ENCODE measurements at regions not wholly inside any gene's neighbourhood (a gene's known extent, or its start where the extent isn't known, plus 50 kb on each side); places are given as distances from the start of the nearest gene placed in this dataset.

DNA sequence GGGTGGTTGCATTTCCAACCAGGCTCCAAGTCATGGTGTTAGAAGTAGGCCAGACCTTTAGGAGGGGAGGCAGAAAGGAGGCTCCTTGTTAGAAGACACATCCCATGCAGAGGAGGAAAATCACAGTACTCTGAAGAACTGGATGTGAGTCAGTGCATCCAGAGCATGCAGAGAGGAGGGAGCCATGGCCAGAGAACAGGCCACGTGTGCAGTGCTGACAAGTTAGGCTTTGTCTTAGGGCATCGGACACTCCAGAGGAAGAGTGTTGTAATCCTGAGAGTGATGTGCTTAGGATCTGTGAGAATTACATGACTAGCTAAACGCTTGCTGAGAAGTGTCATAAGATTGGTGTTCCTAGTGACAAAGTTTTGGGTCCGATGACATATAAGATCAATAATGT, 456.5 kb upstream of the THRB start (continued):
- TF ChIP-seq, protein P1, sequence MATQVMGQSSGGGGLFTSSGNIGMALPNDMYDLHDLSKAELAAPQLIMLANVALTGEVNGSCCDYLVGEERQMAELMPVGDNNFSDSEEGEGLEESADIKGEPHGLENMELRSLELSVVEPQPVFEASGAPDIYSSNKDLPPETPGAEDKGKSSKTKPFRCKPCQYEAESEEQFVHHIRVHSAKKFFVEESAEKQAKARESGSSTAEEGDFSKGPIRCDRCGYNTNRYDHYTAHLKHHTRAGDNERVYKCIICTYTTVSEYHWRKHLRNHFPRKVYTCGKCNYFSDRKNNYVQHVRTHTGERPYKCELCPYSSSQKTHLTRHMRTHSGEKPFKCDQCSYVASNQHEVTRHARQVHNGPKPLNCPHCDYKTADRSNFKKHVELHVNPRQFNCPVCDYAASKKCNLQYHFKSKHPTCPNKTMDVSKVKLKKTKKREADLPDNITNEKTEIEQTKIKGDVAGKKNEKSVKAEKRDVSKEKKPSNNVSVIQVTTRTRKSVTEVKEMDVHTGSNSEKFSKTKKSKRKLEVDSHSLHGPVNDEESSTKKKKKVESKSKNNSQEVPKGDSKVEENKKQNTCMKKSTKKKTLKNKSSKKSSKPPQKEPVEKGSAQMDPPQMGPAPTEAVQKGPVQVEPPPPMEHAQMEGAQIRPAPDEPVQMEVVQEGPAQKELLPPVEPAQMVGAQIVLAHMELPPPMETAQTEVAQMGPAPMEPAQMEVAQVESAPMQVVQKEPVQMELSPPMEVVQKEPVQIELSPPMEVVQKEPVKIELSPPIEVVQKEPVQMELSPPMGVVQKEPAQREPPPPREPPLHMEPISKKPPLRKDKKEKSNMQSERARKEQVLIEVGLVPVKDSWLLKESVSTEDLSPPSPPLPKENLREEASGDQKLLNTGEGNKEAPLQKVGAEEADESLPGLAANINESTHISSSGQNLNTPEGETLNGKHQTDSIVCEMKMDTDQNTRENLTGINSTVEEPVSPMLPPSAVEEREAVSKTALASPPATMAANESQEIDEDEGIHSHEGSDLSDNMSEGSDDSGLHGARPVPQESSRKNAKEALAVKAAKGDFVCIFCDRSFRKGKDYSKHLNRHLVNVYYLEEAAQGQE (IDR thresholded peaks at IDR 0.05; ENCODE audit: borderline replicate concordance): no peak
- TF ChIP-seq, protein P1 (CRISPR knock-in tag; IDR thresholded peaks at IDR 0.05; ENCODE audit: low read depth): no peak
- no peak for TF ChIP-seq PHB (CRISPR knock-in tag; IDR thresholded peaks at IDR 0.05)
- no peak for TF ChIP-seq MTA2 (IDR thresholded peaks at IDR 0.05; ENCODE audit: low read depth)

DNA sequence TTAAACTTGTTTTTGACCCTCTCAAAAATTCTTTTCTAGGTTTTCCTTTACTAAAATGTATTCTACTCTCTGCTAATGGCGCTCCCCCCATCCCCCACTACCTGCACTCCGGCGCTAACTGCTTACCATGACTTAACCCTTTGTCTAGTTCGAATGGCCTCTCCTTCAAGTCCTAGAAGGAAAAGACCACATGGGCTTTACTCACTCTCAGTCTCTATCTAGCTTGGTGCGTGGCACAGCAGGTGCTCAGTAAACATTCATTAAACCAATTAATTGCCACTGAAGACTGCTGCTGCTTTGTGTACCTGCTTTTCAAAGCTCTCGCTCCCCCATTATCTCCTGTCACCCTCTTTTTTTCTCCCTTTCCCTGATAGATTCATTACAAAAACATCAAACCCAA, 457.7 kb upstream of the THRB start:
- FAIRE-seq (no peak), ATAC-seq (no peak), DNase-seq (ENCODE audit: extremely low read depth in 1 of 4, low spot score in 3 of 4) (no peak)
- Histone ChIP-seq H3K36me3 (ENCODE audit: control insufficient read depth, insufficient read depth, low read length) (no peaks in the 10 kb centered on the region), H3K4me3 (no peak overlapping the region), H3K9ac (ENCODE audit: insufficient read depth in 1 of 2, low read depth in 2 of 2, low read length in 2 of 2) (no peak overlapping the region), H2AFZ (ENCODE audit: low read depth, low read length) (no peak overlapping the region), H3K4me2 (ENCODE audit: insufficient read depth, low read length) (no peak overlapping the region), H3K79me2 (ENCODE audit: control insufficient read depth, insufficient read depth, low read length) (no peaks in the 10 kb centered on the region), H3K27ac (ENCODE audit: extremely low read depth, low read depth, low read length) (no peak overlapping the region), H4K20me1 (replicated peaks; ENCODE audit: control insufficient read depth, insufficient read depth, low read length) (no peaks in the 10 kb centered on the region), H3K9me1 (ENCODE audit: control insufficient read depth, insufficient read depth, low read length) (no peaks in the 10 kb centered on the region), H3K4me1 (replicated peaks in 1 of 2; ENCODE audit: control insufficient read depth in 2 of 2, insufficient read depth in 2 of 2, low read length in 2 of 2) (no peaks in the 10 kb centered on the region), H3K27me3 (ENCODE audit: control insufficient read depth in 2 of 2, insufficient read depth in 2 of 2, low read length in 2 of 2) (no peaks in the 10 kb centered on the region), H3K9me3 (replicated peaks; ENCODE audit: control insufficient read depth, insufficient read depth, low read depth, low read length) (no peaks in the 10 kb centered on the region)
- BruUV-seq (replicated peaks): no TSS peak
- CTCF ChIA-PET (ENCODE audit: low intra/inter-chr PET ratio): no interaction called here
- WGBS (ENCODE audit: insufficient coverage, low coverage, missing lambda C conversion rate): under 1% methylated on average over 6 of the region's 6 CpGs
- POLR2A ChIA-PET: no interaction called here
- intact Hi-C loops (cut with micrococcal nuclease) (no loop called here), in situ Hi-C loops (cut with MboI) (no loop called here)
- TF ChIP-seq FOS (IDR thresholded peaks at IDR 0.05; ENCODE audit: extremely low read depth, insufficient read length) (no peak), RAD21 (CRISPR knock-in tag; conservative IDR thresholded peaks at IDR 0.05 in 1 of 2, IDR thresholded peaks at IDR 0.05 in 1 of 2) (no peak), CBFA2T3 (IDR thresholded peaks at IDR 0.05) (no peak), ZNF655 (CRISPR knock-in tag; IDR thresholded peaks at IDR 0.05) (no peak), ZNF174 (CRISPR knock-in tag; IDR thresholded peaks at IDR 0.05) (no peak), SREBF1 (IDR thresholded peaks at IDR 0.05; ENCODE audit: borderline replicate concordance, low read depth, low read length) (no peak), E4F1 (CRISPR knock-in tag; IDR thresholded peaks at IDR 0.05; ENCODE audit: borderline replicate concordance) (no peak)

Measured in K562 (cell line).